H9 (cell line): ENCODE measurements at regions not wholly inside any gene's neighbourhood (a gene's known extent, or its start where the extent isn't known, plus 50 kb on each side); places are given as distances from the start of the nearest gene placed in this dataset.
"Not testable (repeated sequence)": the region's sequence is repeated elsewhere in the genome, so short reads cannot be mapped to it uniquely, and the experiment has no call there.

Source experiments
- DNase-seq: peaks from one replicate; pipeline ENCODE4 v3.0.0-alpha.2; 2017
- H2AFZ ChIP-seq: one replicate; pipeline ENCODE4 v1.6.1; 2013; ENCODE audit warnings: mild to moderate bottlenecking, low read length, control low read depth, moderate library complexity
- H2AK5ac ChIP-seq: 2 replicates; pipeline ENCODE4 v1.6.1; 2013; ENCODE audit warnings: low read length, control low read depth, mixed read lengths; ENCODE audit not compliant: insufficient read length
- H2BK120ac ChIP-seq: one replicate; pipeline ENCODE4 v1.6.1; 2013; ENCODE audit warnings: low read depth, mild to moderate bottlenecking, low read length, control low read depth, inconsistent platforms; ENCODE audit not compliant: poor library complexity, severe bottlenecking
- H2BK12ac ChIP-seq: 2 replicates; pipeline ENCODE4 v1.6.1; 2013; ENCODE audit warnings: low read length, control low read depth, mixed read lengths, low read depth; ENCODE audit not compliant: insufficient read length
- H2BK15ac ChIP-seq: 2 replicates; pipeline ENCODE4 v1.6.1; 2013; ENCODE audit warnings: low read depth, low read length, control low read depth
- H2BK20ac ChIP-seq: one replicate; pipeline ENCODE4 v1.6.1; 2013; ENCODE audit warnings: low read depth, mild to moderate bottlenecking, low read length, control low read depth, inconsistent platforms; ENCODE audit not compliant: poor library complexity, severe bottlenecking
- H2BK5ac ChIP-seq: 2 replicates; pipeline ENCODE4 v1.6.1; 2013; ENCODE audit warnings: low read length, control low read depth, mixed read lengths; ENCODE audit not compliant: insufficient read length
- H3K14ac ChIP-seq: 2 replicates; pipeline ENCODE4 v1.6.1; 2013; ENCODE audit warnings: low read length, control low read depth; ENCODE audit not compliant: insufficient read depth
- H3K18ac ChIP-seq: 2 replicates; pipeline ENCODE4 v1.6.1; 2013; ENCODE audit warnings: low read depth, mild to moderate bottlenecking, mixed read lengths, low read length, control low read depth; ENCODE audit not compliant: insufficient read length
- H3K23ac ChIP-seq: 2 replicates; pipeline ENCODE4 v1.6.1; 2013; ENCODE audit warnings: low read length, control low read depth, mixed read lengths, low read depth; ENCODE audit not compliant: insufficient read length
- H3K23me2 ChIP-seq: 2 replicates; pipeline ENCODE4 v1.6.1; 2013; ENCODE audit warnings: low read depth, mild to moderate bottlenecking, mixed read lengths, low read length, control low read depth; ENCODE audit not compliant: insufficient read length, poor library complexity, severe bottlenecking
- H3K27ac ChIP-seq: 2 replicates; pipeline ENCODE4 v1.5.1; 2013; ENCODE audit warnings: low read length, control low read depth, mixed read lengths, low read depth; ENCODE audit not compliant: insufficient read length
- H3K27me3 ChIP-seq: 2 replicates; pipeline ENCODE4 v1.6.1; 2013; ENCODE audit warnings: low read length, control low read depth, inconsistent platforms; ENCODE audit not compliant: insufficient read depth
- H3K4ac ChIP-seq: 2 replicates; pipeline ENCODE4 v1.6.1; 2013; ENCODE audit warnings: low read depth, mild to moderate bottlenecking, control low read depth, inconsistent platforms, low read length, moderate library complexity
- H3K4me1 ChIP-seq: 2 replicates; pipeline ENCODE4 v1.6.1; 2013; ENCODE audit warnings: low read length, control low read depth, inconsistent platforms; ENCODE audit not compliant: insufficient read depth
- H3K4me2 ChIP-seq: 2 replicates; pipeline ENCODE4 v1.6.1; 2013; ENCODE audit warnings: low read length, control low read depth, mixed read lengths; ENCODE audit not compliant: insufficient read length, insufficient read depth
- H3K56ac ChIP-seq: 2 replicates; pipeline ENCODE4 v1.6.1; 2013; ENCODE audit warnings: low read depth, mild to moderate bottlenecking, mixed read lengths, low read length, control low read depth; ENCODE audit not compliant: insufficient read length
- H3K79me1 ChIP-seq: 2 replicates; pipeline ENCODE4 v1.6.1; 2013; ENCODE audit warnings: low read depth, mild to moderate bottlenecking, moderate library complexity, low read length, control low read depth, inconsistent platforms; ENCODE audit not compliant: insufficient read depth, poor library complexity, severe bottlenecking
- H3K79me2 ChIP-seq: 2 replicates; pipeline ENCODE4 v1.6.1; 2013; ENCODE audit warnings: low read length, control low read depth, inconsistent platforms; ENCODE audit not compliant: insufficient read depth
- H3K9ac ChIP-seq: 2 replicates; pipeline ENCODE4 v1.6.1; 2013; ENCODE audit warnings: low read length, control low read depth, mixed read lengths; ENCODE audit not compliant: insufficient read length; ENCODE audit errors: extremely low read depth
- H3K9me3 ChIP-seq: one replicate; pipeline ENCODE4 v1.6.1; 2013; ENCODE audit warnings: low read depth, low read length, inconsistent platforms; ENCODE audit not compliant: control insufficient read depth
- H3T11ph ChIP-seq: one replicate; pipeline ENCODE4 v1.6.1; 2013; ENCODE audit warnings: mild to moderate bottlenecking, low read length, control low read depth, inconsistent platforms
- H4K20me1 ChIP-seq: one replicate; pipeline ENCODE4 v1.6.1; 2013; ENCODE audit not compliant: control insufficient read depth, insufficient read length, insufficient read depth
- H4K5ac ChIP-seq: 2 replicates; pipeline ENCODE4 v1.6.1; 2013; ENCODE audit warnings: low read depth, mild to moderate bottlenecking, mixed read lengths, low read length, control low read depth; ENCODE audit not compliant: insufficient read length
- H4K8ac ChIP-seq: replicated peaks from 2 replicates; pipeline ENCODE4 v1.6.1; 2013; ENCODE audit warnings: low read length, control low read depth, mixed read lengths, low read depth; ENCODE audit not compliant: insufficient read length
- H4K91ac ChIP-seq: 2 replicates; pipeline ENCODE4 v1.6.1; 2013; ENCODE audit warnings: low read depth, mild to moderate bottlenecking, moderate library complexity, mixed read lengths, low read length, control low read depth; ENCODE audit not compliant: insufficient read length
- H3K27ac Mint-ChIP-seq, 3 experiments: 2 replicates in 2 of 3; 3 replicates in 1 of 3; pipeline ENCODE4 v1.8.0; 2020 to 2021; ENCODE audit warnings: mixed read lengths in 3 of 3, mild to moderate bottlenecking in 1 of 3, moderate library complexity in 1 of 3
- H3K27me3 Mint-ChIP-seq: 2 replicates; pipeline ENCODE4 v1.8.0; 2021; ENCODE audit warnings: low read depth, mild to moderate bottlenecking, moderate library complexity, mixed read lengths
- H3K36me3 Mint-ChIP-seq, 3 experiments: 2 replicates in 2 of 3; 3 replicates in 1 of 3; pipeline ENCODE4 v1.8.0; 2020 to 2021; ENCODE audit warnings: low read depth in 3 of 3, mixed read lengths in 3 of 3; ENCODE audit not compliant: insufficient read depth in 1 of 3
- H3K4me1 Mint-ChIP-seq, 2 experiments: 2 replicates each; pipeline ENCODE4 v1.8.0; 2020; ENCODE audit warnings: mixed read lengths in 2 of 2
- H3K4me3 Mint-ChIP-seq, 2 experiments: 2 replicates in 1 of 2; 3 replicates in 1 of 2; pipeline ENCODE4 v1.8.0; 2020 to 2021; ENCODE audit warnings: mild to moderate bottlenecking in 2 of 2, mixed read lengths in 2 of 2, moderate library complexity in 1 of 2
- H3K9me3 Mint-ChIP-seq, 2 experiments: 2 replicates in 1 of 2; 3 replicates in 1 of 2; pipeline ENCODE4 v1.8.0; 2020; ENCODE audit warnings: mild to moderate bottlenecking in 2 of 2, mixed read lengths in 2 of 2, moderate library complexity in 1 of 2
- WGBS: extraction: QIAGEN DNeasy Blood & Tissue Kit; methylation state at CpG from one replicate; pipeline ENCODE4 v1.1.7; 2013; ENCODE audit warnings: missing lambda C conversion rate, low lambda C conversion rate, mixed read lengths; ENCODE audit not compliant: insufficient read length; ENCODE audit errors: extremely low coverage; 5-methylcytosine and 5-hydroxymethylcytosine counted together

DNA sequence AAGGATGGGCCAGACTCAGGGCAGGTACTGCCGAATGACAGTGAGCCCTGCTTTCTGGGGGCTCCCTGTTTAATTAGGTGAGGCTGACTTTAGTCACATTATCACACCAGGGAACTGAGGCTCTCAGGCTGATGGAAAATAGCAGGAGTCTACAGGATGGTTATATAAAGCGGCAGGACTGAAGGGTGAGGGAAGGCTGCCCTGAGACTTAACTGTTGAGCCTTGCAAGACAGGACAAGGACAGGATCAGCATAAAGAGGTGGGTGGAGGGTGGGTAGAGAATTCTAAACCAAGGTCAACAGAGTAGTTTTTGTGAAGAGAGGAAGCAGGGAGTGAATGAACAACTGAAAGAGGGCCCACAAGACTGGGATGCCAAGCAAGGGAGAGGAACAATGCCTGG is 330.1 kb downstream of the SPATA31A6 start:
- not testable (repeated sequence) for H3K23me2 ChIP-seq, H3K14ac ChIP-seq, H3T11ph ChIP-seq, H3K9ac ChIP-seq, H3K4me3 Mint-ChIP-seq, H3K18ac ChIP-seq, H3K9me3 ChIP-seq, H3K27ac ChIP-seq, DNase-seq, H3K23ac ChIP-seq, H3K4me2 ChIP-seq, H2BK15ac ChIP-seq, H3K4me1 Mint-ChIP-seq, H4K20me1 ChIP-seq, H2AFZ ChIP-seq, H2BK120ac ChIP-seq, H2BK20ac ChIP-seq, H3K4ac ChIP-seq, H2BK5ac ChIP-seq, H2BK12ac ChIP-seq, H4K91ac ChIP-seq, H4K8ac ChIP-seq, H3K27ac Mint-ChIP-seq, H3K79me2 ChIP-seq, H3K79me1 ChIP-seq, H3K27me3 Mint-ChIP-seq, H3K9me3 Mint-ChIP-seq, H3K27me3 ChIP-seq, H2AK5ac ChIP-seq, H3K4me1 ChIP-seq, H3K56ac ChIP-seq, H3K36me3 Mint-ChIP-seq, H4K5ac ChIP-seq
- no CpG with 5 or more reads among the region's 2 CpGs for WGBS

GRCh38 chr9:42534325-42534983 is 351.0 kb downstream of the SPATA31A6 start:
- H3K79me1 ChIP-seq, H3K9me3 ChIP-seq, H3K23me2 ChIP-seq, H3K23ac ChIP-seq, H2AFZ ChIP-seq, H3K14ac ChIP-seq, H3K79me2 ChIP-seq, H3K4me1 Mint-ChIP-seq, H3K27me3 ChIP-seq, H3K4me3 Mint-ChIP-seq, H3K4me1 ChIP-seq, H2BK20ac ChIP-seq, H3K27ac Mint-ChIP-seq, H3K9me3 Mint-ChIP-seq, H4K5ac ChIP-seq, H3K18ac ChIP-seq, H2AK5ac ChIP-seq, DNase-seq, H4K91ac ChIP-seq, H4K8ac ChIP-seq, H2BK120ac ChIP-seq, H2BK5ac ChIP-seq, H3K56ac ChIP-seq, H3K4me2 ChIP-seq, H3K9ac ChIP-seq, H2BK15ac ChIP-seq, H3K27ac ChIP-seq, H3K36me3 Mint-ChIP-seq, H3K4ac ChIP-seq, H3T11ph ChIP-seq, H3K27me3 Mint-ChIP-seq, H4K20me1 ChIP-seq, H2BK12ac ChIP-seq: not testable (repeated sequence)
- WGBS = no CpG with 5 or more reads among the region's 13 CpGs
